SKM-1 treated with dmso at 0.1 percent for 144 hours (cell line): ENCODE measurements at regions not wholly inside any gene's neighbourhood (a gene's known extent, or its start where the extent isn't known, plus 50 kb on each side); places are given as distances from the start of the nearest gene placed in this dataset.
"Not testable (repeated sequence)": the region's sequence is repeated elsewhere in the genome, so short reads cannot be mapped to it uniquely, and the experiment has no call there.

Experiments
- DNase-seq: peaks from one replicate; lab custom pipeline; 2025; ENCODE audit not compliant: unreplicated experiment; lab: John Stamatoyannopoulos, UW

GRCh38 chr2:239594772-239595608 lies 194.2 kb upstream of the HDAC4 start:
- DNase-seq, result no peak

- DNase-seq, result no peak
Observed at GRCh38 chr2:239594019-239594771, 193.4 kb upstream of the HDAC4 start.

DNA sequence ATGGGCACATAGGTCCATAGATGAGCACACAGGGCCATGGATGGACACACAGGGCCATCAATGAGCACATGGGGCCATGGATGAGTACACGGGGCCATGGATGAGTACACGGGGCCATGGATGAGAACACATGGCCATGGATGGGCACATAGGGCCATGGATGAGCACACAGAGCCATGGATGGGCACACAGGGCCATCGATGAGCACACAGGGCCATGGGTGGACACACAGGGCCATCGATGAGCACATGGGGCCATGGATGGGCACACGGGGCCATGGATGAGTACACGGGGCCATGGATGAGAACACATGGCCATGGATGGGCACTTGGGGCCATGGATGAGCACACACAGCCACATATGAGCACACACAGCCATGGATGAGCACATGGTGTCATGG lies 192.6 kb upstream of the HDAC4 start:
- DNase-seq, result no peak

DNA sequence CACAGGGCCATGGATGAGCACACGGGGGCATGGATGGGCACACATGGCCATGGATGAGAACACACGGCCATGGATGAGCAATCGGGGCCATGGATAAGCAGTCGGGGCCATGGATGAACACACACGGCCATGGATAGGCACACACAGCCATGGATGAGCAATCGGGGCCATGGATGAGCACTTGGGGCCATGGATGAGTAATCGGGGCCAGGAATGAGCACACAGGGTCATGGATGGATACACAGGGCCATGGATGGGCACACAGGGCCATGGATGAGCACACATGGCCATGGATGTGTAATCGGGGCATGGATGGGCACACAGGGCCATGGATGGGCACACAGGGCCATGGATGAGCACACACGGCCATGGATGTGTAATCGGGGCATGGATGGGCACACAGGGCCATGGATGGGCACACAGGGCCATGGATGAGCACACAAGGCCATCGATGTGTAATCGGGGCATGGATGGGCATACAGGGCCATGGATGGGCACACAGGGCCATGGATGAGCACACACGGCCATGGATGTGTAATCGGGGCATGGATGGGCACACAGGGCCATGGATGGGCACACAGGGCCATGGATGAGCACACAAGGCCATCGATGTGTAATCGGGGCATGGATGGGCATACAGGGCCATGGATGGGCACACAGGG lies 191.9 kb upstream of the HDAC4 start:
- DNase-seq, result not testable (repeated sequence)

DNA sequence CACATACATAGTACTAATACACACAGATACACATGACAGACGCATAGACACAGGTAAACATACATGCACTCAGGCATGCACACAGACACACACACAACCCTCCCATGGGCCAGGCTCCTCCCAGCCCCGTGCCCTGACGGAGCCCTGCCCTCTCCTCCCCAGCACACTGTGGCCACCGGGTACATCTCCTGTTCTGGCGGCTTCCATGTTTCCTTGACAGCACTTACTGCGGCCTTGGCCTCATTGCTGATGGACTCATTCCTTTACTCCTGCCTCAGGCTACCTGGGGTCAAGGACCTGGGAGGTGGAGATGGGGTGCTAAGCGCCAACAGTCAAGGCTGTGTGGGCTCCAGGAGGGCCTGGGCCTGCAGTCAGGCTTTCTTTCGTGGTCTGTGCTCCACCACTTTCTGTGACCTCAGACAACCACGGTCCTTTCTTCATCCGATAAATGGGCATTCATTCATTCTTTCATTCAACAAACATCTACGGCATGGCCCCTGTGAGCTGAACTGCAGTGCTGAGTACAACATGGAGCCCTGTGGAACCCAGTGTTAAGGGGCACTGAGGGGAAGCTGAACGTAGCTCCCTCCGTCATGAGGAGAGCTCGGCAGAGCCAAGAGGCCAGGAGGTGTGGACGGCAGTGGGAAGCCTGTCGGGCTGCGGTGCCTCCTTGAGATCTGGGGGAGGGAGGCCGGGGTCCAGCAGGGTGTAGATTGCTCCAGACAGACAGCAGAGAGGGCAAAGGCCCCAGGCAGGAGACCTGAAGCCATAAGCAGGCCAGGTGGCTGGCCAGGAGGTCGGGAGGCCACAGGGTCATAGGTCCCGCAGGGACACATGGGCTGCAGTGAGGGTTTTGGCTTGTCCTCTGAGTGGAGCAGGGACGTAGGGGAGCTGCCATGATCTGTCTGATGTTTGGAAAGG lies 190.4 kb upstream of the HDAC4 start:
- no peak for DNase-seq

- DNase-seq, result no peak
Observed at GRCh38 chr2:239590276-239590675, 189.5 kb upstream of the HDAC4 start.

GRCh38 chr2:239589833-239590232 lies 189.0 kb upstream of the HDAC4 start:
- no peak for DNase-seq

DNA sequence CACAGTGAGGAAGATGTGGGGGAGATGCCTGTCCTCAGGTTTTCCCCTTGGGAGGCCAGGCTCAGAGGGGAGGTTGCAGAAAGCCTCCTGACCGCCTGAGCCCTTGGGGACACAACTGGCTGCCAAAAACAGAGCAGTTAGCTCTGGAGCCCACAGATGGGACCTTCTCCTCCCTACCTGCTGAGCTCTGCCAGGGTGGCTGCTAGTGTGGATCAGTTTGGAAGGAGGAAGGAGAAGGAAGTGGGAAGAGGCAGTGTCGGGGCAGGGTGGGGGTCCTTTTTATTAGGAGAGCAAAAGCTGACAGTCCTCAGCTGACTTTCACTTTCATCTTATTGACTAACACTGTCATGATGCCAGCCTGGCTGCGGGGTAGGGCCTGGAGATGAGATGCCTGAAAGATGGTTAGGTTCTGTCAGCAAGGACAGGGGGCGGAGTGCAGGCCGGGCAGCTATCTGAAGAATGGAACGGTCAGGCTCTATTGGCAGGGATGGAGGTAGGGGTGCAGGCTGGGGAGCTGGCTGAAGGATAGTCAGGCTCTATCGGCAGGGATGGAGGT lies 188.5 kb upstream of the HDAC4 start:
- DNase-seq, result no peak

DNA sequence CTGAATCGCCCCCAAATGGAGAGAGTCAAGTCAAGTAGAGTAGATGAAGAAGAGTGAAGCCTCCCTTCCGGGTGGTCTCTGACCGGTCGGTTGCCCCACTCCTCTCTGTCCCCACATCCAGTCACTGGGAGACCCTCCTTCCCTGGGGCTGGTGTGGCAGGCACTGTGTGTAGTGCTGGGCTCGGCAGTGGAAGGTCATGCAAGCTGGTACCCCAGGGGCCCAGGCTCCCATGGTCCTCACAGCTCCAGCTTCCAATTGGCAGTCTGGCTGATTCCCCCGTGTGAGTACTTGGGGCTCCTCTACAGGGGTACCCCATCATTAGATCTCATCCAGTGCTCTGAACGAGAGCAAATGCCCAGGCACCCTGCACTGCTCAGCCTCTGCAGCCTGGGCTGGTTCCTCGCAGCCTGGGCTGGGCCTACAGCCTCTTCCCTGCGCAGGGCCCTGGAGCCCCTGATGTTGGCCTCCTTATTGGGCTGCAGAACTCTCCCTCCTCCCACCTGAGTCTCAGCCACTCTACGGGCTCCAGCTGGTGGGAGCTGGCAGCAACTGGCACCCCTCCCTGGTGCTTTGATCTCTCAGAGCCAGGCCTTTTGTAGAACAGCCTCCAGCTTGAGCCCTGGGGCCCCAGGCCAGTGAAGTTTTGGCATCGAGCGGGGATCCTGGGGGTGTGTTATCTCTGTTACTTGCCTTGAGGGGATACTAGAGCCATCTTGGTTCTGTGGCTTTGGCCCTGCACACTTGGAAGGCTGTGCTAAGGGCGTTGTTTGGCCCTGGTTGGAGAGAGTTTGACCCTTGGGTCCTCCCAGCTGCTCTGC lies 187.8 kb upstream of the HDAC4 start:
- no peak for DNase-seq

- no peak for DNase-seq
Observed at GRCh38 chr2:239587841-239588240, 187.0 kb upstream of the HDAC4 start.

DNA sequence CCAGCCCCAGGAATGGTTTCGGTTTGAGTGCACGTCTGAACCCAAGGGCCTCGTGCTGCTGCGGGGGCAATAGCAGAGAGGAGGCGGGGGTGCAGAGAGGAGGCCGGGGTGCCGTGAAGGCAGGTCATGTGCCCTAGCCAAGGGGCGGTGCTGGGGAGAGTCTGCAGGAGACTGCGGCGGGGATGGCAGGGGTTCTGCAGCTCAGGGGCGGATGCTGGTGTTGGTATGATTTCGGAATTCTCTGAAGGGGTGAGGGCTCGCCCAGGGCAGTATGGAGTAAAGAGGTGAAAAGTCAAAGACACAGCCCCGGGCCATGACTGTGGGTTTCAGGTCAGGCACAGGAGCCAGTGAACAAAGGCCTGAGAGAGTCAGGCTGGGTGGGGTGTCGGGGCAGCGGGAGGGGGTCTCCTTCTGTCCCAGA lies 186.5 kb upstream of the HDAC4 start:
- DNase-seq, result no peak

- no peak for DNase-seq
Observed at GRCh38 chr2:239586651-239587310, 186.0 kb upstream of the HDAC4 start.

- no peak for DNase-seq
Observed at GRCh38 chr2:239585422-239585821, 184.6 kb upstream of the HDAC4 start.

DNA sequence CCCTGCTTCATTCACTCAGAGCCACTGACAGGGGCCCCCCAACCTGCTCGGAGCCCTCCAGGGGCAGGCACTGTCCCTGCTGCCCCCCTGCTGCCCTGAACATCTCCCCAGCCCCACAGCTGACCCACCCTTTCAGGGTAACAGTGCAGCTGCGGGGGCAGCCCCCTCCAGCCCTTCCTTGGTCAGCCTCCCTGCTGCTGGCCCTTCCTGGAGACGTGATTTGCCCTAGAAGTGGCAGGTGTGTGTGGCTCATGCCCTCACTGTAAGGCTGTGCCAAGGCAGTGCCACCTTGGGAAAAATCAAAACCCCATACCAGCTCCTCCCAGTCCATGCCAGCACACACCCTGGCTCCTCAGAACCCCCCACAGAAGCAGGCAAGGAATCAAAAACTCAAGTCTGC lies 184.2 kb upstream of the HDAC4 start:
- no peak for DNase-seq

DNA sequence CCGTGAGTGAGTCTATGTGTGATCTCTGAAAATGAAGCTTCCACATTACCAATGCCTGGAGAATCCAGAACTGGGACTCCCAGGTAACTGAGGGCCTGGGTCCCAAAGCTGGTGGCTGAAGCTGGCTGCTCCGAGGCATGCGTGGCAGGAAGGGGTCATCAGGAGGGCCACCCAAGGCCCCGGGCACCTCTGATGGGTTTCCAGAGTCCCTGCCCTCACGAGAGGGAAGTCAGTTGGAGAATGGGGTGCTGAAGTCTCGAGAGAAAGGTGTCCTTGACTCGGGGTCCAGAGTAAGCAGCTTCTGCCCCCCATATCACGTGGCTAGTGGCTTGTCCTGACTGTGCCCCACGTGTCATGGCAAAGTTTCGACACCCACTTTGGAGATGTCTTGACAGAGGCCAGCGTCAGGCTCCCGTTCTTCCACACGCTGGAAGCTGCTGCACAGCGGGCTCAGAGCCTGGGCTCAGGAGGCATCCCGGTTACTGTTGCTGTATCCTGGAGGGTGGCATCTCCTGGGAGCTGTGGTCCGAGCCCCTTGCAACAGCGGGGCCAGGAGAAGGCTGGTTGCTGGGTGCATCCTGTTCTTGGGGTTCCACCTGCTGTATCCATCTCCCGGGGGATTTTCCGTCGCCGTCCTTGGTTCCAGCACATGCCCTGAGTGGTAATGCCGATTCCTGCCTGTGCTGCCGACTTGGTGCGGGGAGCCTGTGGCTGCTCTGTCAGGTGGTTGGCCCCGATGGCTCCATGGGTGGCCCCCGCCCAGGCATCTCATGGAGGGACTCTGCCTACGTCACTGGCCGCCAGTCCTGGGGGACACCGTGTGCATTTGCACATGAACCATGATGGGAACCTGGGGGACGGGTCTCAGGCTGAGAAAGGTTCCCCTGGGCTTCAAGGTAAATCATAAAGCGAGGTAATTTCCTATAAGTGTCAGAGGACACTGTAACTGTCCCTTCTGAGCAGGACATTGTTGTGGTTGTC lies 183.3 kb upstream of the HDAC4 start:
- DNase-seq, result no peak

DNA sequence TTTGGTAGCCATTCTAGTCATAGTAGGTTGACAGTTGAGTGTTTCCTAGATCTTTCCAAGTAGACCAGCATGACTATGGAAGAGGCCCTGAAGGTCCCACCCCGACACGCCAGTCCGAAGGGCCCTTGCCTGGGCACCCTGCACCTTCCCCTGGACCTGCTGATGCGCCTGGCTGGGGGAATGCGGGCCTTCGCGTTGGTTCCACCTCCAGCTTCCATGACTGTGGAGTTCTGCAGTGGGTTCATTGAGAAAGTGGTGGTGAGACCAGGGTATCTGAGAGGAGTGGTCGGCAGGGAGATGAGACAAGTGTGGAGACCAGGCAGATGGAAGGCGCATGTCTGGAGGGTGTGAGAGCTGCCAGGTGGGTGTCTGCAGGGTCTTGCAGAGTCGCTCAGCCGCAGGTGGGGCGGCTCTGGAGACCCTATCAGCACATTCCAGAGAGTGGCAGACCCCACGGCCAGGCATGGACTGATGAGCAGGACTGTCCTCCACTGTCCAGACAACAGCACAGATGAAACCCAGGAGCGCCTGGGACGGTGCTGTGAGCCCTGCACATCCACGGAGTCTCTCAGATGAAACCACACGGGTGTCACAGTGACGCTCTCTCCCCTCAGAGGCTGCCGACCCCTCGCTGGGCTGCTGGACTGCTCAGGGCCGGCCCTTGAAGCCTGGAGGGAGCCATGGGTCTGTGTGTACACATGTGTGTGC lies 182.5 kb upstream of the HDAC4 start:
- no peak for DNase-seq

- no peak for DNase-seq
Observed at GRCh38 chr2:239582476-239582875, 181.7 kb upstream of the HDAC4 start.
